ENCODE measurements at regions not wholly inside any gene's neighbourhood (a gene's known extent, or its start where the extent isn't known, plus 50 kb on each side); places are given as distances from the start of the nearest gene placed in this dataset.

GRCh38 chr10:56844978-56845529 lies 484.0 kb upstream of the ZWINT start:
- Histone ChIP-seq H3K79me2 (ENCODE audit: insufficient read depth, low read depth, low read length) (no peaks in the 10 kb centered on the region), H3K9me3 (ENCODE audit: low read length) (no peaks in the 10 kb centered on the region), H3K4me2 (ENCODE audit: low read length) (no peak overlapping the region), H3K36me3 (ENCODE audit: insufficient read depth, low read length) (no peaks in the 10 kb centered on the region), H2AFZ (ENCODE audit: low read length) (no peak overlapping the region), H3K27ac (ENCODE audit: low read depth, low read length, poor library complexity, severe bottlenecking) (no peak overlapping the region), H4K20me1 (ENCODE audit: insufficient read depth, low read length) (no peaks in the 10 kb centered on the region), H3K4me1 (ENCODE audit: insufficient read depth, low read length, poor library complexity, severe bottlenecking) (no peaks in the 10 kb centered on the region), H3K9me2 (ENCODE audit: insufficient read depth, low read length) (no peaks in the 10 kb centered on the region), H3K4me3 (ENCODE audit: low read depth, low read length, poor library complexity, severe bottlenecking) (no peak overlapping the region)
- no TSS peak for BruUV-seq (replicated peaks)
- intact Hi-C loops (cut with micrococcal nuclease; ENCODE audit: unreplicated experiment), result no loop called here
- TF ChIP-seq, protein P1, sequence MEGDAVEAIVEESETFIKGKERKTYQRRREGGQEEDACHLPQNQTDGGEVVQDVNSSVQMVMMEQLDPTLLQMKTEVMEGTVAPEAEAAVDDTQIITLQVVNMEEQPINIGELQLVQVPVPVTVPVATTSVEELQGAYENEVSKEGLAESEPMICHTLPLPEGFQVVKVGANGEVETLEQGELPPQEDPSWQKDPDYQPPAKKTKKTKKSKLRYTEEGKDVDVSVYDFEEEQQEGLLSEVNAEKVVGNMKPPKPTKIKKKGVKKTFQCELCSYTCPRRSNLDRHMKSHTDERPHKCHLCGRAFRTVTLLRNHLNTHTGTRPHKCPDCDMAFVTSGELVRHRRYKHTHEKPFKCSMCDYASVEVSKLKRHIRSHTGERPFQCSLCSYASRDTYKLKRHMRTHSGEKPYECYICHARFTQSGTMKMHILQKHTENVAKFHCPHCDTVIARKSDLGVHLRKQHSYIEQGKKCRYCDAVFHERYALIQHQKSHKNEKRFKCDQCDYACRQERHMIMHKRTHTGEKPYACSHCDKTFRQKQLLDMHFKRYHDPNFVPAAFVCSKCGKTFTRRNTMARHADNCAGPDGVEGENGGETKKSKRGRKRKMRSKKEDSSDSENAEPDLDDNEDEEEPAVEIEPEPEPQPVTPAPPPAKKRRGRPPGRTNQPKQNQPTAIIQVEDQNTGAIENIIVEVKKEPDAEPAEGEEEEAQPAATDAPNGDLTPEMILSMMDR (conservative IDR thresholded peaks at IDR 0.05; ENCODE audit: low read length), result no peak
- TF ChIP-seq EZH2phosphoT487 (IDR thresholded peaks at IDR 0.05; ENCODE audit: borderline replicate concordance, low read depth, low read length), result no peak
- no peak for DNase-seq (ENCODE audit: low spot score)
- ChIA-PET CTCF (ENCODE audit: unreplicated experiment) (no interaction called here), POLR2A (interaction anchor here (0.7 kb wide), 1 partner anchor 429 kb away, joined by 3 read pairs; no protein-coding TSS in a partner anchor)

DNA sequence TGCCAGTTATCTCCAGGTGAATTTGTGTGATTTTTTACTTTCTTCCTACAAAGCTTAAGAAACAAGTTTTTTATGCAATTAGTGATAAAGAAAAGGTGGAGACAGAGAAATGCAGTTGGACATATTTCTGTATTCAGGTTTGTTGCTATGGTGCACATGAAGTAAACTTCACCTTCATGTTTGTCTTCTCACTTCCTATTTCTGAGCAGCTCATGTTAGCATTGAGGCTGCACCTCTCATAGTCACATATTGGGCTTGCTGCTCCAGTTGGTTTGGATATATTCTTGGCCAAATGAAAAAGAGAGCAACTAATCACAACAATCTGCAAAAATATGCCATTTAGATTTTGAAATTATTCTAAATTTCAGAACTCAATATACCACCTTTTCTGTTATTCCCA lies 475.6 kb upstream of the ZWINT start:
- Histone ChIP-seq H2AFZ (ENCODE audit: low read length) (peak overlapping the region; percentile 12; the same call in 1 of the 2 replicates), H3K4me3 (ENCODE audit: low read depth, low read length, poor library complexity, severe bottlenecking) (no peak overlapping the region), H3K79me2 (ENCODE audit: insufficient read depth, low read depth, low read length) (no peaks in the 10 kb centered on the region), H3K36me3 (ENCODE audit: insufficient read depth, low read length) (no peaks in the 10 kb centered on the region), H3K27ac (ENCODE audit: low read depth, low read length, poor library complexity, severe bottlenecking) (no peak overlapping the region), H3K9me2 (ENCODE audit: insufficient read depth, low read length) (peaks cover 4% of the 10 kb centered on the region), H3K4me2 (ENCODE audit: low read length) (no peak overlapping the region), H3K9me3 (ENCODE audit: low read length) (no peaks in the 10 kb centered on the region), H3K4me1 (ENCODE audit: insufficient read depth, low read length, poor library complexity, severe bottlenecking) (no peaks in the 10 kb centered on the region), H4K20me1 (ENCODE audit: insufficient read depth, low read length) (no peaks in the 10 kb centered on the region)
- peak; percentile 25 for DNase-seq (ENCODE audit: low spot score)
- TF ChIP-seq, protein P1 (conservative IDR thresholded peaks at IDR 0.05; ENCODE audit: low read length), result no peak
- no peak for TF ChIP-seq EZH2phosphoT487 (IDR thresholded peaks at IDR 0.05; ENCODE audit: borderline replicate concordance, low read depth, low read length)
- intact Hi-C loops (cut with micrococcal nuclease; ENCODE audit: unreplicated experiment), result no loop called here
- BruUV-seq (replicated peaks), result no TSS peak
- ChIA-PET POLR2A (interaction anchor here (0.6 to 0.9 kb wide), 3 partner anchors 16 to 55 kb away, joined by 3 read pairs; no protein-coding TSS in a partner anchor), CTCF (ENCODE audit: unreplicated experiment) (no interaction called here)

- no peaks in the 10 kb centered on the region for H3K4me1 ChIP-seq (ENCODE audit: insufficient read depth, low read length, poor library complexity, severe bottlenecking)
- intact Hi-C loops (cut with micrococcal nuclease; ENCODE audit: unreplicated experiment), result no loop called here
- no peaks in the 10 kb centered on the region for H3K79me2 ChIP-seq (ENCODE audit: insufficient read depth, low read depth, low read length)
- no peaks in the 10 kb centered on the region for H4K20me1 ChIP-seq (ENCODE audit: insufficient read depth, low read length)
- no peaks in the 10 kb centered on the region; the same call in 1 of the 2 replicates for H3K9me2 ChIP-seq (ENCODE audit: insufficient read depth, low read length)
- H3K4me2 ChIP-seq (ENCODE audit: low read length), result no peak overlapping the region
- BruUV-seq (replicated peaks), result no TSS peak
- H3K4me3 ChIP-seq (ENCODE audit: low read depth, low read length, poor library complexity, severe bottlenecking), result no peak overlapping the region
- peaks cover 13% of the 10 kb centered on the region; the same call in 1 of the 2 replicates for H3K9me3 ChIP-seq (ENCODE audit: low read length)
- H2AFZ ChIP-seq (ENCODE audit: low read length), result no peak overlapping the region
- H3K27ac ChIP-seq (ENCODE audit: low read depth, low read length, poor library complexity, severe bottlenecking), result no peak overlapping the region
- TF ChIP-seq EZH2phosphoT487 (IDR thresholded peaks at IDR 0.05; ENCODE audit: borderline replicate concordance, low read depth, low read length), result no peak
- TF ChIP-seq, protein P1 (conservative IDR thresholded peaks at IDR 0.05; ENCODE audit: low read length), result no peak
- CTCF ChIA-PET (ENCODE audit: unreplicated experiment), result no interaction called here
- no peaks in the 10 kb centered on the region; the same call in 1 of the 2 replicates for H3K36me3 ChIP-seq (ENCODE audit: insufficient read depth, low read length)
- DNase-seq (ENCODE audit: low spot score), result no peak
- POLR2A ChIA-PET, result no interaction called here
Observed at GRCh38 chr10:56831681-56832080, 470.6 kb upstream of the ZWINT start.
